Nucleus accumbens (tissue), 56 donors: ENCODE measurements at regions not wholly inside any gene's neighbourhood (a gene's known extent, or its start where the extent isn't known, plus 50 kb on each side); places are given as distances from the start of the nearest gene placed in this dataset.
"Not testable (repeated sequence)": the region's sequence is repeated elsewhere in the genome, so short reads cannot be mapped to it uniquely, and the experiment has no call there.

Experiments used
- DNase-seq, 56 donors: peaks; one replicate each; lab custom pipeline; 2025; lab: John Stamatoyannopoulos, UW

DNA sequence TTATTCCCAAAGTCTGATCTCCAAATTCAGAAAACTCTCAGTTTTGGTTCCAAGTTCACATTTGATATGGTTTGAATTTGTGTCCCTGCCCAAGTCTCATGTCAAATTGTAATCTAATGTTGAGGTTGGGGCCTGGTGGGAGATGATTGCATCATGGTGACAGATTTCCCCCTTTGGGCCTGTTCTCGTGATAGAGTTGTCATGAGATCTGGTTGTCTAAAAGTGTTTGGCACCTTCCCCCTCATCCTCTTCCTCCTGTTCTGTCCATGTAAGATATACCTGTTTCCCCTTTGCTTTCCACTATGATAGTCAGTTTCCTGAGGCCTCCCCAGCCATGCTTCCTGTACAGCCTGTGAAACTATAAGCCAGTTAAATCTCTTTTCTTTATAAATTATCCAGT lies 138.6 kb downstream of the ARL4A start:
- no peak for DNase-seq

DNA sequence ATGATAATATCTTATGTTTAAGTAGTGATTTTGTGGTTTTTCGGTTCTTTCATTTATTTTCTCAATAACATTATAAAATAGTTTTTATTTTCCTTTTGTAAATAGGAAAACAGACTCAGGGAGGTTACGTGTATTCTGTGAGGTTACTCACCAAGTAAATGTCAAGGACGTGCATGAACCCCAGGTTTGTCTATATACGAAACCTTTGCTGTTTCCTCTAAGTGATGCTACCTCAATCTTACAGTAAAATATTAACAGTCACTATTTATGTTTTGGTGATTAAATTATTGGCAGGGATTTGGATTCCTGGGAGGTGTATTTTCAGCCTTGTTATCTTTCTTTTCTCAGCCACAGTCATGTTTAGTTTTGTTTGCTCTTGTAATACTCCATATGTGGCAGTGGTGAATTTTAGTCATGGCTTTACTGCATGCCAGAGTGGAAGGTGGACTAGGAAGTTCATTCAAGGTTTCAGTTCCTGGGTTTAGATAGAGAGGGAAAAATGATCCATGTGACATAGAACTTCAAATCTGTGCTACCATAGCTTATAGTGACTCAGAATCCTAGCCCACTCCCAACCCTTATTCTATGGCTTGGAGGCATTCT lies 139.9 kb downstream of the ARL4A start:
- no peak for DNase-seq

DNA sequence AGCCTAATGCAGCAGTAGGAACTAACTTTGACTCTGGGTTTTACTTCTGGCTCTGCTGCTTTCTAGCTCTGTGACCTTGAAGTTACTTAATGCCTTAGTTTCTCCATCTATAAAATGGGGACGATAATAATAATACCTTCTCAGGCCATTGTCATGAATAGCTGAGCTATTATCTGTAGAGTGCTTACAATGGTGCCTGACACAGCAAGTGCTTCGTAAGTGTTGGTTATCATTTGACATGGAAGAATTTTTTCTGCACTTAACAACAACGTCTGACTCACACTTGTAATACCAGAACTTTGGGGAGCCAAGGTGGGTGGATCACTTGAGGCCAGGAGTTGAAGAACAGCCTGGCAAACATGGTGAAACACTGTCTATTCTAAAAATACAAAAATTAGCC lies 140.5 kb downstream of the ARL4A start:
- DNase-seq: peak in 3 of 56 donors; percentile 2 to 11 (median 7)

DNA sequence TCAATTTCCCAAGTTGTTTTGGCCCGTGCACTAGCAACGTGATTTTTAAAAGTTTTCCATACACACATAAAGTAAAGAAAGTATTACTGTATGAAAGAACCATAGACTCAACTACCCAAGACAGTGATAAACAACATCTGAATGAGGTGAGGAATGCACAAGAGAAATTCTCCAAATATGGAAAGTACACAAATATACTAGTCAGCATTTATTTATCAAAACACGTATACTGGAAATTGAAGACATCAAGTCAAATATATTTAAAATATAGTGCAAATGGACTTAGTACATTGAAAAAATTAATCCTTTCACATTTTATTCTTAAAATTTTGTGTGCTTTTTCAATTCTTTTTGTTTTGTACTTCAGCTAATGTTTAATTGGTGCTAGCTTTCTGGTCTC lies 143.6 kb downstream of the ARL4A start:
- DNase-seq: no peak

DNA sequence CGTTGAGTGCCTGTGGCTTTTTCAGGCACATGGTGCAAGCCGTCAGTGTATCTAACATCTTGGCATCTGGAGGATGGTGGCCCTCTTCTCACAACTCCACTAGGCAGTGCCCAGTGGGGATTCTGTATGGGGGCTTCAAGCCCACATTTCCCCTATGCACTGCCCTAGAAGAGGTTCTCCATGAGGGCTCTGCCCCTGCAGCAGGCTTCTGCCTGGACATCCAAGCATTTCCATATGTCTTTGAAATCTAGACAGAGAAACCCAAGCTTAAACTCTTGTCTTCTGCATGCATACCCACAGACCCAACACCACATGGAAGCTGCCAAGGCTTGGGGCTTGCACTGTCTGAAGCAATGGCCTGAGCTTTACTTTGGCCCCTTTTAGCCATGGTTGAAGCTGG lies 146.4 kb downstream of the ARL4A start:
- no peak for DNase-seq

DNA sequence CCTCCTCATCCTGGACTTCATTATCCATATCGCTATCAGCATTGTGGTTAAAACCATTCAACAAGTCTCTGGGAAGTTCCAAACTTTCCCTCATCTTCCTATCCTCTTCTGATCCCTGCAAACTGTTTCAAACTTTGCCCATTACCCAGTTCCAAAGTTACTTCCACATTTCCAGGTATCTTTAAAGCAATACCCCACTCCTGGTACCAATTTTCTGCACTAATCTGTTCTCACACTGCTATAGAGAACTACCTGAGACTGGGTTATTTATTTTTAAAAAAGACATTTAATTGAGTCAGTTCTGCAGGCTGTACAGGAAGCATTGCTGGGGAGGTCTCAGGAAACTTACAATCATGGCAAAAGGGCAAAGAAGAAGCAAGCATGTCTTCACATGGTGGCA lies 147.3 kb downstream of the ARL4A start:
- DNase-seq: no peak

DNA sequence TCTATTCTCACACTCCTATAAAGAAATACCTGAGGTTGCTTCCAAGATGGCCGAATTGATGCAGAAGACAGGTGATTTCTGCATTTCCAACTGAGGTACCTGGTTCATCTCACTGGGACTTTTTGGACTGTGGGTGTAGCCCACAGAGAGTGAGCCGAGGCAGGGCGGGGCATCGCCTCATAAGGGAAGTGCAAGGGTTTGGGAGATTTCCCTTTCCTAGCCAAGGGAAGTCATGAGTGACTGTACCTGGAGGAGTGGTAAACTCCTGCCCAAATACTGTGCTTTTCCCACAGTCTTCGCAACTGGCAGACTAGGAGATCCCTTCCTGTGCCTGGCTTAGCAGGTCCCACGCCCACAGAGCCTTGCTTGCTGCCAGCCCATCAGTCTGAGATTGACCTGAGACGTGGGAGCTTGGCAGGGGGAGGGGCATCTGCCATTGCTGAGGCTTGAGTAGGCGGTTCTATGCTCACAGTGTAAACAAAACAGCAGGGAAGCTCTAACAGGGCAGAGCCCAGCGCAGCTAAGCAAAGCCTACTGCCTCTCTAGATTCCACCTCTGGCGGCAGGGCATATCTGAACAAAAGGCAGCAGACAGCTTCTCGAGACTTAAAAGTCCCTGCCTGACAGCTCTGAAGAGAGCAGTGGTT lies 152.2 kb downstream of the ARL4A start:
- DNase-seq: no peak

DNA sequence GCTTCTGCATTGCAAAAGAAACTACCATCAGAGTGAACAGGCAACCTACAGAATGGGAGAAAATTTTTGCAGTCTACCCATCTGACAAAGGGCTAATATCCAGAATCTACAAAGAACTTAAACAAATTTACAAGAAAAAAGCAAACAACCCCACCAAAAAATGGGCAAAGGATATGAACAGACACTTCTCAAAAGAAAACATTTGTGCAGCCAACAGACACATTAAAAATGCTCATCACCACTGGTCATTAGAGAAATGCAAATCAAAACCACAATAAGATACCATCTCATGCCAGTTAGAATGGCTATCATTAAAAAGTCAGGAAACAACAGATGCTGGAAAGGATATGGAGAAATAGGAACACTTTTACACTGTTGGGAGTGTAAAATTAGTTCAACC lies 157.3 kb downstream of the ARL4A start:
- DNase-seq: not testable (repeated sequence)

DNA sequence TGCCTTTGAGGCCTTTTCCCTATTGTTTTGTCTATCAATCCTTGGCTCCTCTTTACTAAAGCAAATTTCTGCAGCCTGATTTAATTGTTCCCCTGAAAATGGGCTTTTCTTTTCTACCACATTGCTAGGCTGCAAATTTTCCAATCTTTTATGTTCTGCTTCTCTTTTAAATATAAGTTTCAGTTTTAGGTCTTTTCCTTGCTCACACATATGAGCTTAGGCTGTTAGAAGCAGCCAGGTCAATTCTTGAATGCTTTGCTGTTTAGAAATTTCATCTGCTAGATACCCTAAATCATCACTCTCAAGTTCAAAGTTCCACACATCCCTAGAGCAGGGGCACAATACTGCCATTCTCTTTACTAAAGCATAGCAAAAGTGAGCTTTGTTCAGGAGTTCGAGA lies 159.6 kb downstream of the ARL4A start:
- DNase-seq: no peak

DNA sequence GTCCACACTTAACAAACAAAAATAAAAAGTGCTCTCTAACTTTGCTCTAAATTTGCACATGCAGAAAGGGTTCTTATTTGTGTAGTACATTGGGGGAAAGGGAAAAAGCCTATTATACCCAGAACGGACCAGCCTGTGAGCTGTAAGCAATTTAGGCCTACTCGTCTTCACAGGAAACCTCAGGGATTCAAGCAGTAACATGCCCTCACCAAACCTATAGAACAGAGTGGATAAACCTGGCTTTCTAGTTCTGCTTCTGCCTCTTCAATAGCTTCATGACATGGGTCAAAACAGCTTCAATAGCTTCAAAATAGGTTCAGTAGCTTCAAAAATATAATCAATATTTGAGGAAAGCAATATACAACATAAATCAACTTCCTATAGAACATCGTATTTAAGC lies 163.7 kb downstream of the ARL4A start:
- DNase-seq: no peak

DNA sequence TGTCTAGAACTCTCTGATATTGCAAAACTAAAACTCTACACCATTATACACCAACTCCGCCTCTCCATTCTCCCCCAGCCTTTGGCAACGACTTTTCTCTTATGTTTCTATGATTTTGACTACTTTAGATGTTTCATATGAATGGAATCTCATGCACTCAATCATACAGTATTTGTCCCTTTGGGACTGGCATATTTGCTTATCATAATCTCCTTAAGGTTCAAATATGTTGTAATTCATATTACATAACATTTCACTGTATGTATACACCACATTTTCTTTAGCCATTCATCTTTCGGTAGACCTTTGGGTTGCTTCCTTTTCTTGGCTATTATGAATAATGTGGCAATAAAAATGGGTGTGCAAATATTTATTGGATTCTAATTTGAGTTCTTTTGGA lies 164.4 kb downstream of the ARL4A start:
- no peak for DNase-seq

DNA sequence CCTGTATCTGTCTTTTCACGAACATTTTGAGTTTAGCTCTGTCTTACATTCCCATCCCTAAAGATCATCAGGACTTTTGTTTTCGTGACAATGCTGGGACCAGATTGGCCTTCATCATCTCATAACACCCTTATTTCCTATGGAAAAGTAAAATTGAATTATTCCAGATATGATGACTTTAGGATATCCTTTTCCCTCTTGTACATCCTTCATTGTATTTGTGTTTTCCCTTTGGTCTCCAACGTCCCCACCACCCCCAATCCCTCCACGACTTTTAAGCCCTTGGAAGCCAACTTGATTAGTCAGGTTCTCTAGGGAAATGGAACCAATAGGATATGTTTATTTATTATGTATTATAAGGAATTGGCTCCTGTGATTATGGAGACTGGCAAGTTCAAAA lies 167.6 kb downstream of the ARL4A start:
- no peak for DNase-seq

DNA sequence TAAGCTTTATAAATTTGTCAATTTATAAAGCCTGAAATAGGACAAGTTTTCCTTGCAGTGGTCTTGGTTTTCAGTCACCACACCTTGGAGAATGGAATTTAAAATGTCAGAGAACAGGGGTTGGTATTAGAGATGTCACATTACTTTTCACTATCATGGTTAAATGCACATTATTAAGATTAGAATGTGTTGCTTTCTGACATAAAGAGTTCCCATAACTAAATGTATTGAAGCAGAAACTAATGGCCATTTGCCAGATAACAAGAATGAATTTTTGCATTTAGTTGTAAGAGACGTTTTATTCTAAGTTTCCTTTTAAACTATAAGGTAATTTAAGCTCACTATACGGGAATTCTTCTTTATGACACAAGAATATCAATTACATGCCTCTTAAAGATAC lies 172.3 kb downstream of the ARL4A start:
- DNase-seq: no peak

DNA sequence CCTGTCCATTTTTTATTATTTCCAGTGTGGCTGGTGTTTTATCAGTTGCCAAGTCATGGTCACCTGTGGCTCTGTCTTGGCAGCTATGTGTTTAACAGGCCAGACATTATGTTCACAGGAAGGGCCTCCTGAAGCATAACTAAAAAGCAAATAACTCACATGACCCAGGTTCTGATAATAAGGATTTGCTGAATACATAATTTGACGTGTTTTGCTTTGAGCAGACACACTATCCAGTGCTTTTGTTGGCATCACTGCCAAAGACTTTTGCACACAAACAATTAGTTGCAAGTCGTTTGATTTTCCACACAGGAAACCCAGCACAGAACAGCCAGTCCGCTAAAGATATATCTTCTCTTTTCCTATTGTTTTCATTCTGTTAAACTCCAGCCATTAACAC lies 173.6 kb downstream of the ARL4A start:
- no peak for DNase-seq

DNA sequence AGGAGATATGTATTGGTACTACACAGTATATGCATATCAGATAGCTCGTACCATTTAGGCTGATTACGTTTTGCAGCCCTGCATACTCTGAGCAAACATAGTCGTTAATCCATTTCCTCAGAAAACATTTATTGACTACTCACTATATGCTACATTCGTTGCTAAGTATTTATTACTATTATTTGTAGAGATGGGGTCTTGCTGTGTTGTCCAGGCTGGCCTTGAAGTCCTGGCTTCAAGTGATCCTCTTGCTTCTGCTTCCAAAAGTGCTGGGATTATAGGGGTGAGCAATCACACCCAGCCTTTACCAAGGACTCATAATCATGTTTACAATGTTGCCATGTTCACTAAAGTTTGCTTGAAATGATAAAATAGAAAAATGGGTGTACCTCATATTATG lies 174.7 kb downstream of the ARL4A start:
- no peak for DNase-seq

DNA sequence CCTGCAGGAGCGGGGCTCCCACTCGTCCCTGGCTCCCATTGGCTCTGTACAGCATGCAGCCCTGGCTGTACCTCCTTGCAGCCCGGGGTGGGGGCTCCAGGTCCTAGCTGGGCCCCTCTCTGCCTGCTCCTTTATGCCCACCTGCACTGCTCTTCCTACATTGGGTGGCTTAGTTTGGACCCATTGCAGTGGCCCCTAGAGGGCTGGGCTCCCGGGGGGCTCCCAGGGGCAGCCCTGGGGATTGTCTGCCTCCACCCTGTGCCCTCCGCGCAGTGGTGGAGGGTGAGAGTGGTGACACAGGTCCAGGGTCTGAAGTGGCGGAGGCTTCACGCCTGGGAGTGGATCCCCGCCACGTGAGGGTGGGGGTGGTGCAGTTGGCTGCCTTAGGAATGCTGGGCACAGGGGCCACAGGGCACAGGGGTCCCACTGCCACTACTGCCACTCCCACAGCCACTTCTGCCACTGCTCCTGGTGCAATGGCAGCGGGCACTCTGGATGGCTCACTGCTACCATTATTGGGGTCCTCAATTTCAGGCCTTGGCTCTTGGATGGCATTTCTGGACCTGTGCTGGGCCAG lies 177.1 kb downstream of the ARL4A start:
- DNase-seq: no peak

DNA sequence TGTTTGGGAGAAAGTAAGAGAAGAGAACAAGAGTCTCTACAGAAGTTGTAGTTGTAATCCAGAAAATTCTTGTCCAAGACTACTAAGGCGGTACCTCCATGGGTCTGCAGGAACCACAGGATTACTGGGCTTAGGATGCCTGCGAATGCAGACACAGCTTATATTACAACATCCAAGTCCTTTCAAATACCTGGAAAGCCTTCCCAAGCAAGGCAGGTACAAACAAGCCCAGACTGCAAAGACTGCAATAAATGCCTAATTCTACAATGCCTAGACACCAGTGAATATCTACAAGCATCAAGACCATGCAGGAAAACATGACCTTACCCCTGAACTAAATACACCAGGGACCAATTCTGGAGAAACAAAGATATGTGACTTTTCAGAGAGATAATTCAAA lies 178.2 kb downstream of the ARL4A start:
- DNase-seq: no peak

DNA sequence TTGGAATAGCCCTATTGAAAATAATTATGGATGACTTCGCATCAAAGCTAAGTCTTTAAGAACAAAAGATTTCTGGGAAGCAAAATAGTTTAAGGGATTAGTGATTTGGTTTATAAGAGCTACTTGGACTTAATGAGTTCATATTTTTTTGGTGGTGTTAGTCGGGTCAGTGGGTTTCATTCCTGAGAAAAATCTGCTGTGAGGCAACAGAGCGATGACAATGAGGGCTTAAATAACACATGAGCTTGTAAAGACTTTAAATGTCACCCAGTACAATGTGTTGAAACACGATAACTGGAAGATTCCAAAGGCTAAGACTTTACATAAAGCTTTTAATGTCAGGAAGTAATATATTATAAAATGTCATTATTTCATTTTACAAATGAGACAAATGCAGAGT lies 178.8 kb downstream of the ARL4A start:
- DNase-seq: no peak

DNA sequence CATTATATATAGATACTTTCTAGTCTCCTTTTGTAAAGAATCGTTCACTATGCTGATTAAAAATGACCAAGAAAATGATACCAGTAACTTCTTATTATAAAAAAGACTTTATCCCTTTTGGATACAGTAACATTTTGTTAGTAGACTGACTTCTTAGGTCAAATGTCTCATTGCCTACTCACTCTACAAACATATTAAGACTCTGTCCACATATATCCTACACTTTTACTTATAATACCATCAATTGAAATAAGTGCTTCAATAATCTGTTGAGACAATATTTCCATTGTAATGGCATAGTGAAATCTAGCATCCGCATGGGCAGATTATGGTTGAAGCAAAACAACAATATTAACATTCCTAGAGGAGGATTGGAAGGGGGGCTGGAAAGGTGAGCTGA lies 180.6 kb downstream of the ARL4A start:
- DNase-seq: no peak

DNA sequence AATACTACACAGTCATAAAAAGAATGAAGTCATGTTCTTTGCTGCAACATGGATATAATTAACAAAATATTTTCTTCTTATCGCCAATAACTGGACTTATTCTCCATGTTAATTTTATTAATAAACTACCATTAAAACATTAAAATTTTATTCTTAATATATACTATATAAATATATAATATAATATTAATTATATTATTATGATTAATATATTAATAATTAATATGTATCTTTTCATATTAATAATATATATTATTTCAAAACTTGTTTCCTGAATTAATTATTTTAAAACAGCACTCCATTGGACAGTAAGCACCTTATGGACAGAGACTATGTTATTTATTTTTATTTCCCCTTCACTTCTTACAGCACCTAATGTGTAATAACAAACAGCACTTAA lies 182.8 kb downstream of the ARL4A start:
- no peak for DNase-seq

DNA sequence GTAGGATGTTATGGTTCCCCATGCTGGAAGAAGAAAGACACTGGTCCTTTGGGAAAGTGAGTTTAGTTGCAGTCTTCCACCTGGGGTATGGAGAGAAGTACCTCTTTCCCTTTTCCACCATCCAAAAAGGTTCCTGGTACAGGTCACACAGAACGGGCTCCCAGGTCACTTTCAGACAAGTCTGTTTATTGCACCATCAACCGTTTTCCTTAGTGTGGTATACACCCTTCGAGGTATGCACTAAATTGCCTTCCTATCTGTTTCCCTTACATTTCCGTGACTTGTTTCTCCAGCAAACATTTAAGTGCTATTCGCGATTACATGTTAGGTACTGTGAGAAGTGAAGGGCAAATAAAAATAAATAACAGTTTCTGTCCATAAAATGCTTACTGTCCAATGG lies 185.1 kb downstream of the ARL4A start:
- no peak for DNase-seq

DNA sequence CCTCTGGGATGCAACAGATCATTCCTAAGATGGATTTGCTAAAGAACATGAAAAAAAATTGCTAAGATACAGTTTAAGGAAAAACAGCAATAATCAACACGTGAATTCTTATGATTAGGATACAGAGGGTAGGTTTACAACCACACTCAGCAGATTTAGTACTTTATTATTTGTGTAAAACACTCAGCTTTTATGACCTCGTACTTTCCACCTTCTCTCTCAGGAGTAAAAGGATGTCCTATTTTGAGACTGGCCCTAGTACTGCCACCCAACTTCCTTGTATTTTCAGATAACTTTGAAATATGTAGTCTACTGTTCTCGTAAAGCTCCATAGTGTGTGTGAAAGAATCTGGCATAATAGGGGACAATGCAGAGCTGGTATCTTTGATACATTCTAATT lies 186.1 kb downstream of the ARL4A start:
- DNase-seq: no peak

DNA sequence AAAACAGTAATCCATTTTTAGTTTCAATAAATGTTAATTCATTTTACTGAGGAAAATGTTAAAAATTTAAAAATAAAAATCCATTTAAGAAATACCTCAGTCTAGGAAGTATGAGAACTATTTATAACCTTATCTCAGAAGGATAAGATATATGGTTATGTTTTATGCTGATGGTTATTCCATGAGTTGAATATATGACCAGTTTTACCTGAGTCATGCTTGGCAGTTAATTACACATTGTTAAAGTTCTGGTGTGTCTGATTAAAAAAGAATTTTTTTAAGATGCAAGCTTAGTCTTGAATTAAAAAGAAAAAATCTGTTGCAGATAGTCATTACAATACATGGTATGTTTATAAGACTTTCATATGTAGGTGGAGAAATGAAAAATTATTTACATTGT lies 191.7 kb downstream of the ARL4A start:
- no peak for DNase-seq
